Suprapubic skin (tissue), 4 donors: ENCODE measurements at regions not wholly inside any gene's neighbourhood (a gene's known extent, or its start where the extent isn't known, plus 50 kb on each side); places are given as distances from the start of the nearest gene placed in this dataset.

ENCODE experiments used
- CTCF ChIP-seq, 2 donors: fragments of 200-600 bp in 1 of 2; fragments of 450-650 bp in 1 of 2; sonication (generic) in 1 of 2; IDR thresholded peaks; one replicate each; pipeline ENCODE4 v1.5.1; 2016 to 2019; ENCODE audit warnings: antibody characterized with exemption in 2 of 2, mild to moderate bottlenecking in 1 of 2, moderate library complexity in 1 of 2
- EP300 ChIP-seq: sonication (generic); formaldehyde crosslinking; IDR thresholded peaks from one replicate; pipeline ENCODE4 v1.6.1; 2017; ENCODE audit warnings: antibody characterized with exemption
- POLR2A ChIP-seq, 2 donors: fragments of 450-650 bp; IDR thresholded peaks; one replicate each; pipeline ENCODE4 v1.6.1; 2017; ENCODE audit warnings: antibody characterized with exemption in 2 of 2, mild to moderate bottlenecking in 2 of 2, moderate library complexity in 2 of 2
- POLR2AphosphoS5 ChIP-seq, 3 donors: sonication (generic); formaldehyde crosslinking; IDR thresholded peaks; one replicate each; pipeline ENCODE4 v1.6.1; 2017; ENCODE audit warnings: antibody characterized with exemption in 3 of 3

GRCh38 chr4:36551697-36552214 is 270.3 kb downstream of the DTHD1 start:
- TF ChIP-seq POLR2AphosphoS5 (IDR thresholded peaks at IDR 0.05) (no peak), CTCF (IDR thresholded peaks at IDR 0.05) (no peak), EP300 (no peak), POLR2A (IDR thresholded peaks at IDR 0.05) (no peak)
